ENCODE measurements at regions not wholly inside any gene's neighbourhood (a gene's known extent, or its start where the extent isn't known, plus 50 kb on each side); places are given as distances from the start of the nearest gene placed in this dataset.

DNA sequence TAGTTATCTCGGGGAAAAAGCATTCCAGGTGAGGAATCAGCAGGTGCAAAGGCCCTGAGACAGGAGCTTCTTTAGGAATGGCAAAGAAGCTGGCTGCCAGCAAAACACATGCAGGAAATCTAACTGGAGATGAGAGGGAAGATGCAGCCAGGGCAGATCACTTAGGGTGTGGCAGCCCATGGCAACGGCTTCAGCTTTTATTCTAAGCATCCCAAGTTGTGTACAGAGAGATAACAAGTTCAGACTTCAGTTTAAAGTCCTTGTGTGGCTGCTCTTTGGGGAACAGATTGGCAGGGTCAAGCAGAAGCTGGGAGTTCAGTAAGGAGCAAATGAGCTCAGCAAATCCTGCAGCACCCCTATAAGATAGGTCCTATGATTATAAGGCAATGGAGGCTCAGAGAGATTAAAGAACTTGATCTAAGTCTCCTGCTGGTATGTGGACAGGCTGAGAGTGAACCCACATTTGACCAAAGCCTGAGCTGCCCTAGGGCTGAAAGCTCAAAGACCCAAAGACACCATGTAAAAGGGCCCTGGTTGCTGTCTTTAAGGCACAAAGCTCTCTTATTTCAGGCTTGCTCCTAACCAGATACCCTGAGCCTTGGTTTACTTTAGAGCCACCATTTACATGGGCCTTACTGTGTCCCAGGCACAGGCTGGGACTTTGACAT is 466.8 kb downstream of the SOX6 start:
- no peak for DNase-seq

DNA sequence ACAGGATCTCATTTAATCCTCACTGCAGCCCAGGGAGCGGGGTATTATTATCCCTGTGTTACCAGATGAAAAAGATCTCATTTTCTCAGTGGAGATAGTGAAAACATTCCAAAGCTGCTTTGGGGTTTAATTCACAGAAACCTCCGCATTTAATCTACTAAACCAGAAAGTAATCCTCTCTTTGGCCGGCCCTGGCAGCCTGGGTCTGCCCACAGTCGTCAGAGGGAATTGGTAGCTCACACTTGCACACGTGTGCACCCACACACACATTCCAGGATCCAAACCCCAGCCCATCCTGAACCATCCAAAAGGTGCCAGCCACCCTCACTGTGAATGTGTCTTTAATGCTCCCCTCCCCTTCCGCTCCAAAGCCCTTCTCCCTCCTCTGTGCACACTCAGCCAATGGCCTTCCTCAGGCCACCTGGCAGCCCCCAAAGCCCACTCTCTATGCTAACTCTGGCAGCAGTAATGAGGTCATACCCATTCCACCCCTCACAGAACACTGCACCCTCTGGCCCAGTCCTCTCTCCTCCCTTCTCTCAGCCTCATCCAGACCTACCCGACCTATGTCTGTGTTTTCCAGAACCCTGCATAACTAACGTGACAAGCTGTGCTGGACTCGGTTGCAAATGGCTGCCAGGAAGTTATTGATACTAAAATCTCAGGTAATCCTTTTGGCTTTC is 466.2 kb downstream of the SOX6 start:
- peak; percentile 32 for DNase-seq

DNA sequence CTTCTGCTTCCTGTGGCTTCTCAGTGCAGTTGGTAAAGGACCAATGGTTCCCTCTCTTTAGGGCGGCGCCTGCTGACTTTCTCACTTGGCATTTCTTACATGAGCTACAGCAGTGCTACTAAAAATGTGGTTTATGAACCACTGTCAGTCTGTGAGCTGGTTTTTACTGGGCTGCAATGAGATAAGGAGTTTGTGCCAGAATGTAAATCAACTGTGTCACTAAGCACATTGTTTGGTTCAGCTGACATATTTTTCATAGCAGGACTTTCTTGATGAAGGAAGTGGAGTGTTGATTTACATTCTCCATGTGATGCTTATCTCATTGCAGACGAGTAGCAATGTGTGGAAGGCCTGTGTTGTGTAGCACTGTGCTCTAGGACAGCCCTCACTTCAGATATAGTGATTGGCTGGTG is 463.3 kb downstream of the SOX6 start:
- no peak for DNase-seq

DNA sequence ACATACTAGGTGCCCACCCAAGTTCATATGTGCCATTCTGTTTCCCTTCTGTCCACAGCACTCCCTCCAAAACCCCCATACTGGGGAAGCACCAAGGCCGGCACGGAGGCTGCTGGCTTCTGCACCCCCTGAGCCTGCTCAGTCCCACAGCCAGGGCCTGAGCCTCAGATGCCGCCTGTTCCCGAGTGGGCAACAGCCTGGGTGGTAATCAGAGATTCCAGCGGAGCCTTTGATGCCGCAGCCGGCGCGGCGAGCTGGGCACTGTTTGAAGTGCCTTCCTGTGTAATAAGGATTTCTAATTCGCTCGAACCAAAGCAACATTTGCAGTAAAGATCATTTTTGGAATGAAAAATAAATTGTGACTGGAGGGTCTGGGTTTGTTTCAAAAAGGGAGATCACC is 460.3 kb downstream of the SOX6 start:
- DNase-seq, result no peak

DNA sequence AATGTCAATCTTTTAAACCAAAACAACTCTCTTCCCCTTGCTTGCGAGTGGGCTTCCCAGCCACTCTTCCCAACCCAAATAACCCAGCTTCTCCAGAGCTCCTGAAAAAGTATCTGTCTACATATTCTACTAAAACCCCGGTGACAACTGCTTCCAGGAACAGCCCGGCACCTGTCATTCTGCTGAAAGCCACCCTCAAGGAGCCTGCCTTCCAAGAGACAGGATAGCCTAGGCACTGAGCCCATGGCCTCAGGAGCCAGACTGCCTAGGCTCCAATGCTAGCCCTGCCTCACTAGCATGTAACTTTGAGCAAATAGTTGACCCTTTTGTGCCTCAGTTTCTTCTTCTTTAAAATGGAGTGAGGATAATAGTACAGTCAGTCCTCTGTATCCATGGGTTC is 459.8 kb downstream of the SOX6 start:
- no peak for DNase-seq

DNA sequence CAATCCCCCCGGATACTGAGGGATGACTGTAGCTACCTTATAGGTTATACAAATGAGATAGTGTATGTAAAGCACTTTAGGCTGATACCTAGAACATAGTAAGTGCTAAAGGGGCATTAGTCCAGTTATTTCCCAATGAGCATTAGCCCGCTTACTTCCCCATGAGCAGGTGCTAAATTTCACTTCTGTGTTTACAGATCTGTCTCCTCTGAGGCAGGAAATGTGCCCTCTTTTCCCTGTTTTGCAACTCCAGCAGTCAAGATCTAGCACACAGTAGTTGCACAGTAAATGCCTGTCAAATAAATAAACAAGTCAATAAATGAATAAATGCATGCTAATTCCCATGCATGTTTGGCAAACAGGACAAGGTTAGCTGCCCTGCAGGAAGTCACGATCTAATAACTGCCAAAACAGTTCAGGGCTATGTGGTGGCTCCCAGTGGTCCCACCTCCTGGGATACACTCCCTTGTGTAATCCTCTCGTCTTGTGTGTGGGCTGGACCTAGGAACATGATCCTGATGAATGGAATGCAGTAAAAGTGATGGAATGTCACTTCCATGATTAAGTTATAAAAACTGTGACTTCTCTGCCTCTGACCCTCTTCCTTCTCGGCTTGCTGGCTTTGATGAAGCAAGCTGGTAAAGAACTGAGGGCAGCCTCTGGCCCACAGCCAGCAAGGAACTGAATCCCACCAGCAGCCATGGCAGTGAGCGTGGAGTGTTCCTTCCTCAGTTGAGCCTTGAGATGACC is 459.0 kb downstream of the SOX6 start:
- DNase-seq, result no peak

DNA sequence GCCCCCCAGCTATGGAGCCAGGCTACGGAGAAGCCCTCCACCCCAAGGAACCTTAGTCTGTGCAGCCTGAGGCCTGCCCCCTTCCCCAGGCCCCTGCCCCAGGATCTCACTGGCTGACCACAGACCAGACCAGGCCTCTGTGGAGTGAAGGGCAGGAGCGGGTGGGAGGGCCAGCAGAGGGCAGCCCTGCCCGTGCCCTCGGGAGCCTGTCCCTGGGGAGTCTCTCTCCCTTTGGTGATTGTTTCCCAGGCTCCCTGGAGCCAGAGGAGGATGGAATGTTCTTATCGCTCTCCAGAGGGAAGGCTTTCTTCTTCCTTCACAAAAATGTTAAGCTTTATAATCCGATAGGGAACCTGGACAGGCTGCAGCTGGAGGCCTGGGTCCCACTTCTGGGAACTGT is 455.3 kb downstream of the SOX6 start:
- no peak for DNase-seq

DNA sequence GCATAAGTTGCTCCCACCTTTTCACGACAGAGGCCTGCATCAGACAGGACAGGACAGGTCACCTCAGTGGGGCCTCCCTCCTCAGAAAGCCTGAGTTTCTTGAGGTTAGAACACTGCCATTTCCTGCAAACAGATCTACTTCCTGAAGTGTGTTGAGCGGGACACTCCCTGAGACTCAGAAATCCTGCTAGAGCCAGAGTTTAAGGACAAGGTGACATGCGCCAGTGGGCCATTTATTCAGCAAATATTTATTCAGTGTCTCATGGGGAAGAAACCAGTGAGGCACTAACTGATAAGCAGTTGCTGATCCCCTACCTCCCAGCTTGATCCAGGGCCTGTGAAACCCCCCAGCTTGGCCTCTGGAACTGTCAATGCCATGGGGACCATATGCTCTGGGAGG is 454.6 kb downstream of the SOX6 start:
- no peak for DNase-seq

DNA sequence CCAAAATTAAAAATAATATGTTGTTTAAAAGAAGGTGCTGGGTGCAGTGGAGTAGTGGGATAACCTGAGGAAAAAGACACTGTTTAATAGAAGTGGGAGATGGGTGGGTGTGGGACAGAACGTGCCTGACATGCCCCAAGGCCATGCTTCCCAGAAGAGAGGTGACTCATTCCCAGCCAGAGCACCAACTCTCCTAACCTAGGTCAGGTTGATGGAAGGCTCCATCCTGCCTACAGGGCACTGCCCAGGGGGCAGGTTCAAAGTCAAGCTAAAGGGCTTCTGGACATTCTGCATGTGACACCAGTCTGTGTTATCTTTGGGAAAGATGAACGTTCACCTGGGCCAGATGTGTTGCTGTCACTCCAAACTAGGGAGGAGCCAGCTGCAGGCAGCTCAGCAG is 453.1 kb downstream of the SOX6 start:
- DNase-seq, result no peak

DNA sequence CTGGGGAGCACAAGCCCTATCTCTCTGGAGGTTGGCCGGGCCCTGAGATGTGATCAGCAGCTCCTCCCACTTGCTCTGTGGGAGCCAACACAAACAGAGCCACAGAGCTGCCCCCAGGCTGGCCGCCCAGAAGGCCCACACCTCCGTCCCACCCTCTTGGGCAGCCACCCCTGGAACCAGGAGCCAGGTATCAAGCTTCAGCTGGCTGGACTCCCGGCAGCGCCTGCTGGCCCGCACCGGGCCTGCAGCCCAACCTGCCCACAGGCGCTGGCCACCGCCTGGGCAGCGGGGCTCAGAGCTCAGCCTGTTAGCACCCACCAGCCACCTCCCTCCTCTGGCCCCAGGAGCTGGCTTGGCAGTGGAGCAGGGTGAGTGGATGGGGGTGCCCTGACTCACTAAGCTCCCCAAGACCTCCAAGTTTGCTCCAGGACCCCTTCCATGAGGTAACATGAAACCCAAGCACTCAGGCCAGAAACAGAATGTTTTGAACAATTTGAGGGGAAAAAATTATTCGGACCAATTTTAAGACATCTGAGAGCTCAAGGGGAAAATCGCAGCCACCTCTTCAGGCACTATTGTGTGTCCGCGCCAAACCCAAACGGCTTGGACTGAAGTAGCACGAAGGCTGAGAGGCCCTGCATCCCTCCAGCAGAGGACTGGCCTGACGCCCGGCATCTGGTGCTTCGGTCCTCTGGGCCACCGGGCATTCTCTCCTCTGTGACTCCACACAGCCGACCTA is 450.8 kb downstream of the SOX6 start:
- DNase-seq, result no peak

DNA sequence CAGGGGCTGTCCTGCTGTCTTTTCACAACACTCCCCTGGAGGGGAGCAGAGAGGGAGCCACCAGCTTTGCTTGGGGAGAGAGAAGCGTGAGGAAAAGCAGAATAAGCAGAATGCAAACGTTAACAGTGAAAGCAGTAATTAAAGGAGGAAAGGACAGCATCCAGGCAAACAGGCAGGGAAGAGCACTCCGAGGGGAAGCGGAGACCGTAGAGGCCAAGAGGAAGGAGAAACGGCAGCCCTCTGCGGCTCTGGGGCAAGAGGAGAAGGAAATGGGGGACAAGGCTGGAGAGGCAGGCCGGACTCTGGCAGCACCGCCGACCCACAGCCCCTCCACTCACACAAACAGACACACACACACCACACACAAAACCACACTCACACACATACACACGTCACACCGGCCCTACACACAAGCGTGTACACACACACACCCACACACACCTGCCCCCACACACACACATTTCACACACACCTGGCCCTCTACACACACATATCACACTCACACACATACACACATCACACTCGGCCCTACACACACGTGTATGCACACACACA is 449.8 kb downstream of the SOX6 start:
- no peak for DNase-seq

DNA sequence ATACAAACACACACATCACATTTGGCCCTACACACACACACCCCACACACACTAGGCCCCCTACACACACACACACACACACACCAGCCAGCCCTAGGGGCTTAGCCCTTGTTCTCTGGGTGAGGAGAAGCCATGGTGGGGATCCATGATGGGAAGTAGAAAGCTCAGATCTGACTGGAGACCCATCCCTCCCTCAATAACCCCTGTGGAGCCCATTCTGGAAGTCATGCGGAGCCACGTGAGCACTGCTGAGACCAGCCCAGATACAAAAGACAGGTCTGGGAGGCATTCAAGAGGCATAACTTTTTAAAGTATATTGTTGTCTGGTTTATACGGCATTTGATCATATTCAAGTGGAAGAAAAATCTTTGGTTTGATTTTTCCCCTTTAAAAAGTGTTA is 448.5 kb downstream of the SOX6 start:
- no peak for DNase-seq

DNA sequence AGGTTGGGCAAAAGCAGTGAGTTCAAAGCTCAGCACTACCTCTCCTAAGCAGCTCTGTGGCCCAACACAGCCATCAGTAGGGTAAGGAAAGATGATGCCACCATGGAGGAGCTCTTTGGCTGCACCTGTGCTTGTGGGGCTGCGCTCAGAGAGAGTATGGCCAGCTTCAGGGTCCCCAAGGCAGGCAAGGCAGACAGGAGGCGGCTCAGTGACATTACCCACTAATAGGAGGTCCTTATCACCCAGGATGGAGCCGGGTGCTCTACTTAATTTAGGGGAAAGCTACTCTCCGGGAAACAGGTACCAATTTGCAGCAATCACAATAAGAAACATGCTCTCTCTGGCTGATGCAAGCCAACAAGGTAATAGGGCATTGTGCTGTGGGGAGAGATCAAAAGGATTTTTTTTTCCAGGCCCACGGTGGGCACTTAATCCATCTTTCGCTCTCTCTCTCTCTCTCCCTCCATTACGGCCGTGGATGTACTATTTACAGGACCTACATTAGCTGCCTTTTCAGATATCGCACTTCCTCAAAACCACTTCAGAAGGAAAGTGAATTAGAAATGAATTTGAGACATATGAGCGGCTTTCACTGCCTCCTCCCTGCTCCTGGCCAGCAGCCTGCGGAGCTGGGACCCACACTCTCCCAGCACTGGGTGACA is 446.3 kb downstream of the SOX6 start:
- DNase-seq, result no peak

DNA sequence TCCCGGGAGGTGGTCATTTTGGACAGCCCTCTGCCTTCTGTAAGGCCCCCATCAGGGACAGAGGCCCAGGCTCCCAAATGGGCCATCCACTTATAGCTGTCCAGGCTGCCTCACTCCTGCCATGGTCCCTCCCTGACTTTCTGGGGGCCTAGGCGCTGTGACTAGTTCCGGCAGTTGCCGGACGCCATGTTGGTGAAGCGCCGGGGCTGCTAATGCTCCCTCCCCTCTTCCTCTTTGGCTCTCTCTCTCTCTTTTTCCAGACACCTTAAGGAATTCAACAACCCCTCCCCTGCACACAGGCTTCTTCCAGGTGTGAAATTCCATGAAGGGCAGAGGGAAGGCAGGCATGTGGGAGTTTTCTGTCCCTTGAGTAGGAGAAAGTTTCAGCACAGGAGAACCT is 445.6 kb downstream of the SOX6 start:
- no peak for DNase-seq

DNA sequence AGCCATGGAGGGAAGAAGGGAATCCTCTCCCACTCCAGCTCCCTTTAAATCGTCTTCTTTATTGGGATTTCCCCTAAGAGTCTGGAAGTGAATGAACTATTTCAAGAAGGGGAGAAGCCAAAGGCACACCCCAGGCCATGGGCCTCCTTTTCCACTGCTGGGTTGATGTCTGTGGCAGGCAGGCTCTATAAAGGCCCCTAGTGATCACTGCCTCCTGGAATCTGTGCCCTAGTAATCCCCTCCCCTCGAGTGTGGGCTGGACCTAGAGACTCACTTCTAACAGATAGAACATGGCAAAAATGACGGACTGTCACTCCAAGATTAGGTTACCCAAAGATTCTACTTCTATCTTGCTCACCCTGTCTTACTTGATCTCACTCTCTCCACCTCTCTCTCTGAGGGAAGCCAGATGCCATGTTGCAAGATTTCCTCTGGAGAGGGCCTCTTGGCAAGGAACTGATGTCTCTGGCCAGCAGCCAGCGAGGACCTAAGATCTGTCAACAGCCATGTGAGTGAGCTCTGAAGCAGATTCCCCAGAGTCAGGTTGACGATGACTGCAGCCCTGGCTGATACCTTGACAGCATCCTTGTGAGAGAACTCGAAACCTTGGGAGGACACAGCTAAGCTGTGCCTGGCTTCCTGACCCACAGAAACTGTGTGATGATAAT is 444.8 kb downstream of the SOX6 start:
- no peak for DNase-seq

DNA sequence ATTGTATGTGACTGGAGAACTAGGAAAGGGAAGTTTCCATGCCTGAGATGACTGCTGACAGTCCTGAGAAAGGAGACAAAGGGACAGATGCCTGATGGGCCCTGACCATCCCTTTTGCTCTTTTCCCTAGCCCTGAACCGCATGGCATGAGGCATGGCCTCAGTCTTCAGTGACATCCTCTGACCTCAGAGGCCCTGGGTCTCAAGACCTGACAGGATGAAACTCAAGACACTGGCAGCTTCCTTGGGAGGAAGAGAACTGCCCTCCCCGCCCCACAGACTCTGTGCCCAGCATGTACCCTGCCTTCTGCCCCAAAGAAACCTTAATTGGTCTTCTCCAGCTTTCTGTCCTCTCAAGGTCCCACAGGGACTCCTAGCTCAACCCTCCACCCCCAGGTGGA is 444.1 kb downstream of the SOX6 start:
- no peak for DNase-seq

DNA sequence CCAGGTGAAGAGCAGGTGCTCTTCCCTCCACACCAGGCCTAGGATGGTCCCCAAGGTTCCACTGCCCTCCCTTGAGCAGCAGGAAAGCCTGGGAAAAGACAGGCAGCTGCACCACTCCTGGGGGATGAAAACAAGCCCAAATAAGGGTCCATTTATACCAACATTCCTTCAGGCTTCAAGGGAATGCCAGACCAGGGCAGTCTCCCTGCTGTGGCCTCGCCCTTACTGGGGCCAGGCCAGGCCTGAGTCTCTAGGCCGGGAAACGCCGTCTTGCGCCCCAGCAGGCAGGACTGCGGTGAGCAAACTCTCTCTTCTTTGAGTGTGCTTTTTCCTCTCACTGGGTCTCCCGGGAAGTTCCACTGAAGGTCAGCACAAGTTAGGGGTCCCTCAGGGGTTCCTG is 443.5 kb downstream of the SOX6 start:
- DNase-seq, result no peak

DNA sequence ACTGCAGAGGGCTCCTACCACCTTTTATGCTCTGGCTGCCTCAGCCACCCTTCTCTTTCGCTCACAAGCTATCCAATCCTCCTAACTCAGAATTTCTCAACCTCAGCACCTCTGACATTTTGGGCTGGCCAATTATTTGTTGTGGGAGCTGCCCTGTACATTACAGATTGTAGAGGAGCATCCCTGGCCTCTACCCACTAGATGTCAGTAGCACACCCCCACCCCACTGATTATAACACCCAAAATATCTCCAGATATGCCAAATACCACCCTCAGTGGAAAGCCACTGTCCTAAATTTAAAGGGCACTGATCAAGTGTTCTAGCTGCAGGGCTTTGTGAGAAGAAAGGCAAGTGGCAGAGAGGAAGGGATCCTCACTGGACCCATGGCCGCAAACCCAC is 443.1 kb downstream of the SOX6 start:
- DNase-seq, result no peak

All from retina (tissue), 1 donor.